IMR-90 (cell line): ENCODE measurements at regions not wholly inside any gene's neighbourhood (a gene's known extent, or its start where the extent isn't known, plus 50 kb on each side); places are given as distances from the start of the nearest gene placed in this dataset.
A peak's percentile ranks its signal among the peaks of the same experiment; 100 is the strongest.
"Not testable (repeated sequence)": the region's sequence is repeated elsewhere in the genome, so short reads cannot be mapped to it uniquely, and the experiment has no call there.

Experiments
- ATAC-seq: fragments of 200-7000 bp; cut with Tn5 transposase; 2 replicates; pipeline ENCODE4 v1.9.1; 2020; ENCODE audit warnings: low read depth, mild to moderate bottlenecking, moderate library complexity
- BruUV-seq: library from RNA; stranded (reverse); fragments of 400-500 nt; replicated peaks from 2 replicates; lab custom pipeline; 2021; lab: Mats Ljungman, UMichigan
- CTCF ChIA-PET: fragments of 300-600 bp; formaldehyde crosslinking; extraction: SDS; loops from one replicate; lab custom pipeline; 2021; ENCODE audit warnings: antibody characterized with exemption; lab: Yijun Ruan, JAX
- POLR2A ChIA-PET: fragments of 300-600 bp; sonication (Branson Sonifier 250); formaldehyde crosslinking; loops from one replicate; lab custom pipeline; 2022; ENCODE audit warnings: antibody characterized with exemption; ENCODE audit not compliant: unreplicated experiment; lab: Charles Lee
- DNase-seq: peaks from one replicate; pipeline ENCODE4 v3.0.0; 2013
- H2AFZ ChIP-seq: replicated peaks from 2 replicates; pipeline ENCODE3; 2013; ENCODE audit warnings: low read length, mild to moderate bottlenecking; ENCODE audit not compliant: poor library complexity
- H2AK5ac ChIP-seq: 2 replicates; pipeline ENCODE4 v1.6.1; 2013; ENCODE audit warnings: low read depth, low read length, inconsistent platforms
- H2AK9ac ChIP-seq: replicated peaks from 2 replicates; pipeline ENCODE3; 2013; ENCODE audit warnings: mild to moderate bottlenecking, low read depth, low read length, moderate library complexity; ENCODE audit not compliant: poor library complexity
- H2BK120ac ChIP-seq: 2 replicates; pipeline ENCODE4 v1.6.1; 2013; ENCODE audit warnings: low read depth, low read length, inconsistent platforms
- H2BK15ac ChIP-seq: 3 replicates; pipeline ENCODE4 v1.6.1; 2013; ENCODE audit warnings: low read depth, low read length, inconsistent platforms
- H2BK20ac ChIP-seq: 2 replicates; pipeline ENCODE4 v1.6.1; 2013; ENCODE audit warnings: low read depth, mild to moderate bottlenecking, inconsistent platforms, low read length, moderate library complexity
- H2BK5ac ChIP-seq: 2 replicates; pipeline ENCODE4 v1.6.1; 2013; ENCODE audit warnings: mild to moderate bottlenecking, low read depth, low read length, inconsistent platforms; ENCODE audit not compliant: poor library complexity, severe bottlenecking
- H3K14ac ChIP-seq: replicated peaks from 2 replicates; pipeline ENCODE4 v1.6.1; 2013; ENCODE audit warnings: low read depth, low read length, inconsistent platforms
- H3K18ac ChIP-seq: 2 replicates; pipeline ENCODE4 v1.6.1; 2013; ENCODE audit warnings: low read depth, low read length, control low read depth
- H3K23ac ChIP-seq: 2 replicates; pipeline ENCODE4 v1.6.1; 2013; ENCODE audit warnings: low read depth, low read length, inconsistent platforms
- H3K27ac ChIP-seq: 2 replicates; pipeline ENCODE4 v1.5.1; 2013; ENCODE audit warnings: mild to moderate bottlenecking, control low read depth, low read length; ENCODE audit not compliant: insufficient read depth
- H3K27me3 ChIP-seq: 2 replicates; pipeline ENCODE4 v1.6.1; 2013; ENCODE audit warnings: low read length; ENCODE audit not compliant: control insufficient read depth, insufficient read depth
- H3K36me3 ChIP-seq: 2 replicates; pipeline ENCODE4 v1.6.1; 2013; ENCODE audit warnings: low read length, mixed read lengths; ENCODE audit not compliant: control insufficient read depth, insufficient read depth
- H3K4ac ChIP-seq: 2 replicates; pipeline ENCODE4 v1.6.1; 2013; ENCODE audit warnings: low read depth, low read length, inconsistent platforms
- H3K4me1 ChIP-seq: 2 replicates; pipeline ENCODE4 v1.6.1; 2013; ENCODE audit warnings: low read length, mixed read lengths; ENCODE audit not compliant: control insufficient read depth, insufficient read depth
- H3K4me2 ChIP-seq: 2 replicates; pipeline ENCODE4 v1.6.1; 2013; ENCODE audit warnings: low read depth, mild to moderate bottlenecking, control low read depth, low read length, moderate library complexity
- H3K4me3 ChIP-seq: 2 replicates; pipeline ENCODE4 v1.5.1; 2013; ENCODE audit warnings: low read depth, mild to moderate bottlenecking, control low read depth, low read length, moderate library complexity; ENCODE audit not compliant: insufficient read depth
- H3K56ac ChIP-seq: 2 replicates; pipeline ENCODE4 v1.6.1; 2013; ENCODE audit warnings: low read length, inconsistent platforms; ENCODE audit not compliant: insufficient read depth; ENCODE audit errors: extremely low read depth
- H3K79me1 ChIP-seq, 2 experiments: 2 replicates each; pipeline ENCODE4 v1.6.1; 2013; ENCODE audit warnings: low read length in 2 of 2, inconsistent platforms in 1 of 2, low read depth in 1 of 2
- H3K9ac ChIP-seq: 2 replicates; pipeline ENCODE4 v1.6.1; 2013; ENCODE audit warnings: low read depth, low read length, control low read depth
- H3K9me1 ChIP-seq: 2 replicates; pipeline ENCODE4 v1.6.1; 2013; ENCODE audit warnings: low read length, inconsistent platforms; ENCODE audit not compliant: insufficient read depth
- H3K9me3 ChIP-seq: 2 replicates; pipeline ENCODE4 v1.6.1; 2013; ENCODE audit warnings: low read length; ENCODE audit not compliant: control insufficient read depth, insufficient read depth
- H4K20me1 ChIP-seq: 2 replicates; pipeline ENCODE4 v1.6.1; 2013; ENCODE audit warnings: low read length, inconsistent platforms; ENCODE audit not compliant: insufficient read depth
- H4K5ac ChIP-seq: 2 replicates; pipeline ENCODE4 v1.6.1; 2013; ENCODE audit warnings: mild to moderate bottlenecking, low read depth, low read length, control low read depth
- H4K8ac ChIP-seq, 2 experiments: 2 replicates each; pipeline ENCODE4 v1.6.1; 2013; ENCODE audit warnings: low read depth in 2 of 2, low read length in 2 of 2, control low read depth in 1 of 2, inconsistent platforms in 1 of 2
- H4K91ac ChIP-seq: 2 replicates; pipeline ENCODE4 v1.6.1; 2013; ENCODE audit warnings: low read depth, low read length, inconsistent platforms; ENCODE audit not compliant: insufficient read depth
- CTCF ChIP-seq: conservative IDR thresholded peaks from 2 replicates; pipeline ENCODE4 v1.5.1; 2012; ENCODE audit warnings: mild to moderate bottlenecking, low read depth, low read length, improper control_type of control experiment
- WGBS, 2 experiments: methylation state at CpG; one replicate each; pipeline versions ENCODE4 v1.1.5 to v1.1.7; 2013; ENCODE audit warnings: missing lambda C conversion rate in 2 of 2; ENCODE audit not compliant: insufficient read length in 1 of 2; ENCODE audit errors: extremely low coverage in 2 of 2; 5-methylcytosine and 5-hydroxymethylcytosine counted together
- dilution Hi-C: fragments of 300-500 bp; cut with HindIII; formaldehyde crosslinking; loops from one replicate; pipeline ENCODE4 v1.14.3; 2018; ENCODE audit warnings: low sequenced_read_pairs; ENCODE audit not compliant: unreplicated experiment
- in situ Hi-C: fragments of 300-500 bp; cut with MboI; formaldehyde crosslinking; loops from 3 replicates; pipeline ENCODE4 v1.14.3; 2019; ENCODE audit warnings: low sequenced_read_pairs, inconsistent platforms, mixed read lengths
- intact Hi-C: fragments of 100-400 bp; cut with micrococcal nuclease; formaldehyde crosslinking; loops from 2 replicates; pipeline ENCODE4 v1.10.0; 2022
- TF ChIP-seq, protein P1 (sequence below): fragments of 150-350 bp; IDR thresholded peaks from 2 replicates; pipeline ENCODE4 v1.6.1; 2017; ENCODE audit warnings: mild to moderate bottlenecking, antibody characterized with exemption, low read length, low read depth

GRCh38 chrX:96126182-96126581 lies 558.5 kb upstream of the DIAPH2 start:
- H3K27ac ChIP-seq, result no peak overlapping the region
- no peaks in the 10 kb centered on the region for H3K79me1 ChIP-seq
- ChIA-PET CTCF (no interaction called here), POLR2A (no interaction called here)
- H2BK5ac ChIP-seq, result no peak overlapping the region
- no peaks in the 10 kb centered on the region for H3K4me1 ChIP-seq
- TF ChIP-seq, protein P1, sequence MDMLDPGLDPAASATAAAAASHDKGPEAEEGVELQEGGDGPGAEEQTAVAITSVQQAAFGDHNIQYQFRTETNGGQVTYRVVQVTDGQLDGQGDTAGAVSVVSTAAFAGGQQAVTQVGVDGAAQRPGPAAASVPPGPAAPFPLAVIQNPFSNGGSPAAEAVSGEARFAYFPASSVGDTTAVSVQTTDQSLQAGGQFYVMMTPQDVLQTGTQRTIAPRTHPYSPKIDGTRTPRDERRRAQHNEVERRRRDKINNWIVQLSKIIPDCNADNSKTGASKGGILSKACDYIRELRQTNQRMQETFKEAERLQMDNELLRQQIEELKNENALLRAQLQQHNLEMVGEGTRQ, result no peak
- TF ChIP-seq CTCF, result 0 out of 2 replicates have a peak, but pooled peaks have one; percentile 4
- no peak overlapping the region for H3K4me3 ChIP-seq
- H3K27me3 ChIP-seq, result no peaks in the 10 kb centered on the region
- no peaks in the 10 kb centered on the region for H3K9me1 ChIP-seq
- H3K9me3 ChIP-seq, result no peaks in the 10 kb centered on the region
- H4K91ac ChIP-seq, result no peak overlapping the region
- no peak for DNase-seq
- no peak overlapping the region for H3K4ac ChIP-seq
- H4K8ac ChIP-seq, result no peak overlapping the region
- no TSS peak for BruUV-seq
- no peak overlapping the region for H2AK9ac ChIP-seq
- H2AK5ac ChIP-seq, result no peak overlapping the region
- no peak overlapping the region for H3K14ac ChIP-seq
- no peak overlapping the region for H3K9ac ChIP-seq
- no peak overlapping the region for H2BK15ac ChIP-seq
- H3K4me2 ChIP-seq, result no peak overlapping the region
- no peak overlapping the region for H2AFZ ChIP-seq
- intact Hi-C loops (no loop called here), in situ Hi-C loops (no loop called here), dilution Hi-C loops (no loop called here)
- H4K5ac ChIP-seq, result no peak overlapping the region
- no peaks in the 10 kb centered on the region for H3K36me3 ChIP-seq
- no peaks in the 10 kb centered on the region for H4K20me1 ChIP-seq
- no peak overlapping the region for H3K23ac ChIP-seq
- no peak overlapping the region for H2BK20ac ChIP-seq
- H3K18ac ChIP-seq, result no peak overlapping the region
- H3K56ac ChIP-seq, result no peak overlapping the region
- no peak for ATAC-seq
- no peak overlapping the region for H2BK120ac ChIP-seq

DNA sequence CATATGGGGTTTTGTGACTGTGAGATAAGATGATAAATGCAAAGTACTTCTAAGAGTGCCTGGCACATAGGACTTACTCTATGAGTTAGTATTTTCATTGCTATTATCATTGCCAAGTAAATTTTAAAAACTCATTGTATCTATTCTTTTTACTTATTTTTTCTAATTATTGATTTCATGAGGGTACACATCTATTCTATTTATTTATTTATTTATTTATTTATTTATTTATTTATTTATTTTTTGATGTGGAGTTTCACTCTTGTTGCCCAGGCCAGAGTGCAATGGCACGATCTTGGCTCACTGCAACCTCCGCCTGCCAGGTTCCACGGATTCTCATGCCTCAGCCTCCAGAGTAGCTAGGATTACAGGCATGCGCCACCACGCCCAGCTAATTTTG lies 556.6 kb upstream of the DIAPH2 start:
- H2BK5ac ChIP-seq, H2BK120ac ChIP-seq, in situ Hi-C loops, intact Hi-C loops, H3K4me1 ChIP-seq, H2AFZ ChIP-seq, H3K36me3 ChIP-seq, H2BK20ac ChIP-seq, H3K27me3 ChIP-seq, BruUV-seq, H3K9ac ChIP-seq, CTCF ChIA-PET, H3K23ac ChIP-seq, H3K14ac ChIP-seq, POLR2A ChIA-PET, H4K5ac ChIP-seq, H2AK5ac ChIP-seq, DNase-seq, H3K18ac ChIP-seq, H3K27ac ChIP-seq, H3K4me2 ChIP-seq, H4K20me1 ChIP-seq, H3K79me1 ChIP-seq, H3K56ac ChIP-seq, H2AK9ac ChIP-seq, H3K4me3 ChIP-seq, H3K4ac ChIP-seq, H4K91ac ChIP-seq, ATAC-seq, dilution Hi-C loops, H2BK15ac ChIP-seq, H4K8ac ChIP-seq, H3K9me3 ChIP-seq, H3K9me1 ChIP-seq: not testable (repeated sequence)
- no CpG with 5 or more reads among the region's 5 CpGs for WGBS, 2 experiments
